ENCODE measurements at regions not wholly inside any gene's neighbourhood (a gene's known extent, or its start where the extent isn't known, plus 50 kb on each side); places are given as distances from the start of the nearest gene placed in this dataset.

DNA sequence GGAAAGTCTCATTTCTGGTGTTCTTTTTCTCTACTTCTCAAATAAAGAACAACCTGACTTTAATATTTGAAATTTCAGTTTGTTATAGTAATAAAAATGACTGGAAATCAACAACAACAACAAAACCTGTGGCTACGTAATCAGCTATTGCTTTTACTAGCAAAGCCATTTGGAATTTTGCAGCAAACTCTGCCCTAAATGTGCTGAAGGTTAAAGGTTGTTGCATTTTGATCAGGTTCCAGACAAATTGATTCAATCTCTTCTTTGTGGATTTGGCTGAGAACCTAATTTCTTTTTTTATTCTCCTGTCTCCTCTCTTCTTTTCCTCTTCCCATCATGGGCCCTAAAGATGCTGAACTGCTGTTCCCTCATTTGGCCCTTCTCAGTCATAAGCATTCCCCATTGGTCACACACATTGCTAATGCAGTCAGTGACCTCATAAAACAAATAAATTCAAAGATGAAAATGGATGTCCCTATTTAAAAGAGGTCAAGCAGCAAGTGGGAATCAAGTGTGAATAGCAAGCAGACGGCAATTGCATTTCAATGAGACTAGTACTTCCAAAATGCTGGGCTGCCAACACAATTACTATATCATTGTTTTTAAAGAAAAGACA is 795.1 kb upstream of the CDH8 start:
- TF ChIP-seq, protein P1, sequence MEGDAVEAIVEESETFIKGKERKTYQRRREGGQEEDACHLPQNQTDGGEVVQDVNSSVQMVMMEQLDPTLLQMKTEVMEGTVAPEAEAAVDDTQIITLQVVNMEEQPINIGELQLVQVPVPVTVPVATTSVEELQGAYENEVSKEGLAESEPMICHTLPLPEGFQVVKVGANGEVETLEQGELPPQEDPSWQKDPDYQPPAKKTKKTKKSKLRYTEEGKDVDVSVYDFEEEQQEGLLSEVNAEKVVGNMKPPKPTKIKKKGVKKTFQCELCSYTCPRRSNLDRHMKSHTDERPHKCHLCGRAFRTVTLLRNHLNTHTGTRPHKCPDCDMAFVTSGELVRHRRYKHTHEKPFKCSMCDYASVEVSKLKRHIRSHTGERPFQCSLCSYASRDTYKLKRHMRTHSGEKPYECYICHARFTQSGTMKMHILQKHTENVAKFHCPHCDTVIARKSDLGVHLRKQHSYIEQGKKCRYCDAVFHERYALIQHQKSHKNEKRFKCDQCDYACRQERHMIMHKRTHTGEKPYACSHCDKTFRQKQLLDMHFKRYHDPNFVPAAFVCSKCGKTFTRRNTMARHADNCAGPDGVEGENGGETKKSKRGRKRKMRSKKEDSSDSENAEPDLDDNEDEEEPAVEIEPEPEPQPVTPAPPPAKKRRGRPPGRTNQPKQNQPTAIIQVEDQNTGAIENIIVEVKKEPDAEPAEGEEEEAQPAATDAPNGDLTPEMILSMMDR (IDR thresholded peaks at IDR 0.05) = no peak

DNA sequence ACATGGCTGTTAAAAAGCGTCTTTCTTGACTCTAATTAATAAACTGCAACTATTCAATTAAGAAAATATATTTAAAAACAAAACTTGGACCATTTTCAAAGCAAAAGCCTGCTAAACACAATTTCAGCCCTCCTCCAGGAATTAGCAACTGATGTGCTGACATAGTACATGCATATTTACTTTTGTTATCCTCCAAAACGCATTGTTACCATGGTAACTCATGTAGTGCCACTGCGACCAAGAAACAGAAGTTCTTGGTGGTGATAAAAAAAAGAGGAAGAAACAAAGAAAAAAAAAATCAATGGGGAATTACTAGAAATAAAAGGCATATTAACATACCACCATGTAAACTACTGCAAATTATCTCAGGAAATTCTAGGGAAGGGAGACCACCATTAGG is 793.4 kb upstream of the CDH8 start:
- TF ChIP-seq, protein P1 (IDR thresholded peaks at IDR 0.05) = no peak

DNA sequence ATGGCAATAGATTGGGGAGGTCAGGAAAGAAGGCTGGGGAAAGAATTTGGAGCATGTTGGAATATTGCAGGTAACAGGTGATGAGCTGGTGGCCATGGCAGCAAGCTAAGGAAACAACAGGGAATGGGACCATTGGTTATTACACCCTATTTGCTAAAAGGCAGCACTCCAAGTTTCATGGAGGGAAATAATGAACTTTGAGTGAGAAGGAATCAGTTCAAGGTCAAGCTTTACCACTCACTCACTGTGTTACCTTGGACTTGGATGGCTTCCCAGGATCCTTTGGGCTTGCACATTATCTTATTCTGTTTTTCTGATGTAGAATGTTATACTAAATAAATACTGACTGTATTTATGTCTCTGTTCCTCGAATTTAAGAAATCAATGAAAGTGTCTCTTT is 792.8 kb upstream of the CDH8 start:
- TF ChIP-seq, protein P1 (IDR thresholded peaks at IDR 0.05) = no peak

DNA sequence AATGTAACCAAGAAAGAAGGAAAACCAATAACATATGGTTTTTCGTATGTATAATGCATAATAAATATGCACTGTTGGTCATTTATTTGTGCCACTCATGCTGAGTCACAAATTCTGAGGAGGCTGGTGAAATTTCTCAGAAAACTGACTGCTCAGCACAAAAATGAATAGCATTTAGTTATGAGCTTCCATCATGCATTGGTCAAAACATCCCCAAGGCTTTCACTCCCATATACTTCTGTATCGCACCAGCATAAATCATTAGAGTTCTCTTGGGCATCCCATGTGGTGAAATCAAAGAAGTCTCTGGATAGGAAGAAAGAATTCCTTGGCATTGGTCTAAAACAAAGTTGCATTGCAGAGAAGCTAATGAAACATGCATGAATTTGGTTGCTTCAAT is 785.6 kb upstream of the CDH8 start:
- TF ChIP-seq, protein P1 (IDR thresholded peaks at IDR 0.05) = no peak

DNA sequence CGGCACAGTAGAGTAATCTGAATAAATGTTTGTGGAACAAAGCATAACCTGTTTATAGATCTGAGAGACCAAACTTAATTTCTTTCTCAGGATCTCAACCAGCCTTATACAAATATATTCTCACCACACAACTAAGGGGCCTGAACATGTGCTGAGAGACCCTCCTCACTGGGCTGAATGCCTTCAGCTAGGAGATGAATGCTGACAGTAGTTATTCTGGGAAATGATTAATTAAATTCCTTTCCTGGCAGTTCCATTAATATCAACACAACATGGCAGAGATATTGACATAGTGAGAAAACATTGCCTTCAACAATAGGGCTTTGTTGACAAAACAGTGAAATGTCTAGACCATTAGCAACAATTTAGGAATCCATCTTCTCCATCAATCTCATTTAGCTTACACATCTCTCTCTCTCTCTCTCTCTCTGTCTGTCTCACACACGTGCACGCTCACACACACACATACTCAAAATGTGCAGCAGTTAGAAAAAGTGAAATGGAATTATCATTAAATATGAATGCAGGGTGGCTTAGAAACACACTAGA is 780.8 kb upstream of the CDH8 start:
- TF ChIP-seq, protein P1 (IDR thresholded peaks at IDR 0.05) = no peak

DNA sequence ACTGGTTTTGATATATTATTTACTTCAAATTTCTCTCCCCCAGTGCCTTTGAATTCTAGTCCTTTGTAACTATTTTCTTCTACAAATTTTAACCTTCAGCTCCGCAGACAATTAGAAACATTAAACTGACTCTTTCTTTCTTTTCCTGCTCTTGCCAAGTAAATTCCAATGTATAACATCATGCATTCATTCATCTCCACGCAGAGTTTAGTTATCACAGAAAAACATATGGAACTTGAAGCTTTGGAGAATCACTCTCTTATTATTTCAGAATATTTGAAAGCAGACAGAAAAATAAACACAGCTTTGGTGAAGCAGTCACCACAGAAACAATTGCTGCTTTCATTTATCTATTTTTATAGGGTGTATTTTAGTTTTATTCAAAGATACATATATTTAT is 778.7 kb upstream of the CDH8 start:
- TF ChIP-seq, protein P1 (IDR thresholded peaks at IDR 0.05) = no peak

DNA sequence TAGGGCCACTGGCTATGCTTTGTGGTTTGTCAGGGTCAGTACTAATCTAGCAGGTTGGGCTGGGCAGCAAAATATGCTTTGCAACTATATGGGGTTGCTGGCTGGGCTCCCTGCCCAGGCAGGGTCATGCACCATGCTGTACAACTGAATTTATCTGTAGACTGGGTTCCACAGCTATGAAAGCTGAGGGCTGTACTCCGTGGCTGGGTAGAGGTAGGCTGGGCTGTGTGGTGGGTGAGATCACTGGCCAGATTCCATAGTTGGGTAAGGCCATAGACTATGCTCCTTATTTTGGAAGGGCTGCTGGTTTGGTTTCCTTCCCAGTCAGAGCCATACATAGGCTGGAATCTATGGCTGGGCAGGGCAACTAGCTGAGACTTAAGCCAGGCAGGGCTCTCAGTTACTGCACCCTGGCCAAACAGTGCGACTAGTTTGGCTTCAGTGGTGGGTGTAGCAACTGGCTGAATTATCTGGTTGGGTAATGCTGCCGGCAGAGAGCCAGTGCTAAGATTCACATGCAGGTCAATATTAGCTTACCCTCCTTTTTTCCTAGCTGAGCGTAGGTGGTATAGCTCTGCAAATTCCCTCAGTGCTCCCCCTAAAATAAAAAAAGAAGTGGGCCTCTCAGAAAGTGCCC is 769.1 kb upstream of the CDH8 start:
- TF ChIP-seq, protein P1 (IDR thresholded peaks at IDR 0.05) = no peak
